ENCODE measurements at regions not wholly inside any gene's neighbourhood (a gene's known extent, or its start where the extent isn't known, plus 50 kb on each side); places are given as distances from the start of the nearest gene placed in this dataset.
"Not testable (repeated sequence)": the region's sequence is repeated elsewhere in the genome, so short reads cannot be mapped to it uniquely, and the experiment has no call there.

DNA sequence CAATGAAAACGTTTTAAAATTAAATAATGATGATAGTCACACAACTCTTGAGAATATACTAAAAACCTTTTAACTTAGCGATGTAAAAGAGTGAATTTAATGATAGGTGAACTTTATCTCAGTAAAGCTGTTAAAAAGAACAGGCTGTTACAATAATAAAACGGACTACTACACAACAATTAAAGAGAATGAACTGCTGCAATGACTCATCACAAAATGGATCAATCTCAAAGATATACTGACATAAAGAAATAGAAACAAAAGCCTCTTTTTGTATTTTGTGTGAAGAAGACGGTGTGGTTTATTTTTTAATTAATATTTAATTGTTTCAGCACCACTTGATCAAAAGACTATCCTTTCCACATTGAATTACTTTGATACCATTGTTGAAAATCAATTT, 352.4 kb upstream of the GJE1 start:
- no peak for DNase-seq (ENCODE audit: low spot score)

- no peak for DNase-seq (ENCODE audit: low spot score)
These were observed 368.3 kb upstream of the GJE1 start for GRCh38 chr6:141764388-141764787.

DNA sequence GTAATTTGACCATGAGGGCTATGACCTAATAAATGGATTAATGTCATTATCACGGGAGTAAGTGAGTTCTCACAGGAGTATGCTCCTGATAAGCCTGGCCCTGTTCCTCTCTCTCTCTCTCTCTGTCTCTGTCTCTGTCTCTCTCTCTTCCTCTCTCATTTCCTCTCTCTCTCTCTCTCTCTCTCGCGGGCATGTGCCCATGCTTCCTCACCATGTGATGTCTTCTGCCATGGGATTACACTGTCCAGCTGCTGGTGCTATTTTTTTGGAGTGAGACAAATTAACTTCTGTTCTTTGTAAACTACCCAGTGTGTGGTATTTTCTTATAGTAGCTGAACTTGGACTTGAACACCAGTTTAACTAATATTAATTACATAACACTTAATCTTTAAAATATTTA, 374.3 kb upstream of the GJE1 start:
- DNase-seq (ENCODE audit: low spot score) = no peak

GRCh38 chr6:141753180-141753579, 379.5 kb upstream of the GJE1 start:
- DNase-seq (ENCODE audit: low spot score) = no peak

- DNase-seq (ENCODE audit: low spot score) = no peak
These were observed 380.0 kb upstream of the GJE1 start for GRCh38 chr6:141752677-141753076.

DNA sequence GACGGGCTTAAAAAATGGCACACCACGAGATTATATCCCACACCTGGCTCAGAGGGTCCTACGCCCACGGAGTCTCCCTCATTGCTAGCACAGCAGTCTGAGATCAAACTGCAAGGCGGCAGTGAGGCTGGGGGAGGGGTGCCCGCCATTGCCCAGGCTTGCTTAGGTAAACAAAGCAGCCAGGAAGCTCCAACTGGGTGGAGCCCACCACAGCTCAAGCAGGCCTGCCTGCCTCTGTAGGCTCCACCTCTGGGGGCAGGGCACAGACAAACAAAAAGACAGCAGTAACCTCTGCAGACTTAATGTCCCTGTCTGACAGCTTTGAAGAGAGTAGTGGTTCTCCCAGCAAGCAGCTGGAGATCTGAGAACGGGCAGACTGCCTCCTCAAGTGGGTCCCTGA, 386.4 kb upstream of the GJE1 start:
- not testable (repeated sequence) for DNase-seq (ENCODE audit: low spot score)

- no peak for DNase-seq (ENCODE audit: low spot score)
These were observed 387.8 kb upstream of the GJE1 start for GRCh38 chr6:141744971-141745370.

- DNase-seq (ENCODE audit: low spot score) = no peak
These were observed 388.4 kb upstream of the GJE1 start for GRCh38 chr6:141744194-141744925.

DNA sequence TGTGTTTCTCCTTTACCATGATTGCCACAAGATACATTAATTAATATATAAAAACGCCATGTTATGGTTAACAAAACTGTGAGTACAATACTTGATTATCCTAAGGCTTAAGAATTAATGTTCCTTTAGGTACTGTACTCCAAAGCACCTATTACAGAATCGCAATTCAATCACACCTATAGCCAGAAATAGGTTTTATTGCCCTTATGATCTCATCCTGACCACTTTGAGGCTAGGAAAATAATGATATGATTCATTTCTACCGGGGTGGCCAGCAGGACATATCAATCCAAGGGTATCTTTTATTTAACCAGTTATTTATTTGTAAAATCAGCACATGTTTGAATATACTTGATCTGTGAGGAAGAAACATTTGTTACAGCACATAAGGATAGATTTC, 396.6 kb upstream of the GJE1 start:
- no peak for DNase-seq (ENCODE audit: low spot score)

DNA sequence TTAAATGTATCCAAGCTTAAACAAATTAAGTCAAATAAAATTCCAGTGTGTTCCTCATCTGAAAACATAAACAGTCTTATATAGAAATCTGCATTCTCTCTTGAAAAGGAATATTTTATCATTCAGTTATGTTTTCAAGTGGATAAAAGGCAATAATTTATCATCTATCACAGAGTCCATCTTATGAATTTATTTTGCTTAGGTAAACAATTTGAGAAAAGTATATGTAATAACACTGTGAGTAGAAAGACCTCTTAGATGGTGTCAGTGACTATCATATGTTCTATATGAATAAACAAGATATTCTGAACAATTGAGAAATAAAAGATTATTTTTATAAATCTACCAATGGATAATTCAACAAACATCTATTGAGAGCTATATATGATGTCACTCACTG, 397.6 kb upstream of the GJE1 start:
- no peak for DNase-seq (ENCODE audit: low spot score)

- no peak for DNase-seq (ENCODE audit: low spot score)
These were observed 398.5 kb upstream of the GJE1 start for GRCh38 chr6:141734071-141734840.

- DNase-seq (ENCODE audit: low spot score) = no peak
These were observed 403.6 kb upstream of the GJE1 start for GRCh38 chr6:141729146-141729545.

GRCh38 chr6:141728330-141728729, 404.4 kb upstream of the GJE1 start:
- no peak for DNase-seq (ENCODE audit: low spot score)

DNA sequence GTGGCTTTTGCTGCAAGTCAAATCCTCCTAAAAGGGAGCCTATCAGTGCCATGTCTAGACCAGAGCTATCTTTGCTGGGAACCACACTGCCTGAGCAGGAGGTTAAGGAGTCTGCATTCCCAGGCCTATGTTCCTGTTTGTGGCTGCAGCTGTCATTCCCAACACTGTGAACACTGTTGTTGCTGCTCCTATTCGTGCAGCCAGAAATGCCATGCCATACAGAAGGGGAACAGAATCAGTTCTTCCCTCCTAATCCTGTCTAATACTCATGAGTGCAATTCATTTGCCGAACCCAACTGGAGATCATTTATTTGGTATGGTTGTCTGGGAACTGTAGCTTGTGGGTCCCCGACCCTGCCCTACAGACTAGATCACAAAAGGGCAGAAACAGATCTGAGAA, 406.5 kb upstream of the GJE1 start:
- no peak for DNase-seq (ENCODE audit: low spot score)

DNA sequence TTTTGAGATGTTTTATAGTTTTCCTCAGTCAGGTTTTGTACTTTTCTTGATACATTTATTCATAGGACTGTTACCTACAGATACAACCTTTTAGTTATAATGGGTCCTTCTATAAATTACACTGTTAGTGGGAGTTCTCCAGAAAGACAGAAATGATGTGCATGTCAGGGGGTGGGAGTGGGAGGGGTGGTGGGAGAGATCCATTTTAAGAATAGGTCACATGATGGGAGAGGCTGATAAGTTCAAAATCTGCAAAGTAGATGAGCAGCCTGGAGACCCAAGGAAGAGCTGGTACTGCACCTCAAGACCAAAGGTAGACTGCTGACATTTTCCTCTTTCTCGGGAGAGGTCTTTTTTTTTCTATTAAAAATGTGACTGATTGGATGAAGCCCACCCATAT, 408.0 kb upstream of the GJE1 start:
- no peak for DNase-seq (ENCODE audit: low spot score)

DNA sequence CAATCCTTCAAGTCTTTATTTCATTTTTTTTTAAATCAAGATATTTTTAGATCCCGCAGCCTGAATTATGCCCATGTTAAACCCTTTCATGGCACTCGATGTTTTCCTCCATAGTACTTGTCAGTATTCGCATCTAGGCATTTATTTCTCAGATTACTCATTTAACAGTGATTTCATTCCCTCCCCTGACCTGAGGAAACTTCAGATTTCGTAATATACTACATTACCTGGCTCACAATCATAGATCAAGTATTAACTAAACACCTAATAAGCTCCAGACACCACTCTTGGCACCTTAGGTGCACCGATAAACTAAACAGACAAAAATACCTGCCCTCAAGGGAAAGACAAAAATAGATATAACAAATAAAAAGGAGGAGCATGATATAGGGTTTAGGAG, 413.2 kb upstream of the GJE1 start:
- DNase-seq (ENCODE audit: low spot score) = no peak

GRCh38 chr6:141705431-141705830, 427.3 kb upstream of the GJE1 start:
- no peak for DNase-seq (ENCODE audit: low spot score)

DNA sequence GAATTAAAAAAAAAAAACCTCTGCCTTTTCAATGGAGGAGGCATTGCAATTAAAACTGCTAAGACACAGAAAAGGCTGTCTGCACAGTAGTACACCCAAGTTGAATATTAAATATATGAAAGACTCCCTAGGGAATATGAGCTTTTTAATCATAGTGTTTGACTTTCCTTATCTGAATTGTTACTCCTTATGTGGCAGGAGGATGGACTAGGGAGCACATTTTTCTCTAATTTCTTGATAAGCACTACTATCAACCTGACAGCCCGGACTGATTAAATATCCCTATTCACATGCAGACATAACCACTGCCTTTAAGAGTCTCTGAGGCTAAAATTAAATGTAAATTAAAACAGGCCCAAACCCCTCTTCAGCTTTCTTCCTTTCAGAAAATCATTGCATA, 428.6 kb upstream of the GJE1 start:
- DNase-seq (ENCODE audit: low spot score) = no peak

- no peak for DNase-seq (ENCODE audit: low spot score)
These were observed 431.0 kb upstream of the GJE1 start for GRCh38 chr6:141701732-141702131.

- DNase-seq (ENCODE audit: low spot score) = no peak
These were observed 431.9 kb upstream of the GJE1 start for GRCh38 chr6:141700819-141701218.

- no peak for DNase-seq (ENCODE audit: low spot score)
These were observed 443.8 kb upstream of the GJE1 start for GRCh38 chr6:141688916-141689315.

DNA sequence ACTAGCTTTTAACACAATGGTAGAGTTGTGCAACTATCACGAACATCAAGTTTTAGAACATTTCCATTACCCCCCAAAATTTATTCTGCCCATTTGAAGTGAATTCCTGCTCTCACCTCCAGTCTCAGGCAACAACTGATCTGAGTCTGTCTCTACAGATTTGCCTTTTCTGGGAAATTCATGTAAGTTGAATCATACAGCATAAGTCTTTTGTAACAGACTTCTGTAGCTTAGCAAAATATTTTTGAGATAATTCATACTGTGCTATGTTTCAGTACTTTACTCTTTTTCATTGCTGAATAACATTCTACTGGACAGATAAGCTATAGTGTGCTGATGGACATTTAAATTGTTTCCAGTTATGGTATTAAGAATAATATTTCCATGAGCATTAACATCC, 447.3 kb upstream of the GJE1 start:
- no peak for DNase-seq (ENCODE audit: low spot score)

DNA sequence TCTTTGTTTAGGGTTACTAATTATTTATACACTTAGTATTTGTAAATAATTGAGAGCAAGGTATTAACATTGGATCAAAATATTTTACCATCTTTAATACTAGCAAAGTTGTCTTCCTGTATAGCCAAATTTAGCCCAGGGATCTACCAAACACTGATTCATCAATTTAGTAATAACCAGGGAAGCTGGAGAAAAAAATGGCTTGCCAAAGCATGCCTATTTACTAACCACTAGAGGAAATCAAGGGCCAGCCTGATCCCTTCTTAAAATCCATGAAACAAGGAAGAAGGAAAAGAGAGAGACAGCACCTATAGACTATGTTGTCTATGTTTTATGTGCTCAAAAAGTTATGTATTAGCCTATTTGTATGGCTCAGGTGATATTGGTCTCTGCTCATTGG, 450.3 kb upstream of the GJE1 start:
- no peak for DNase-seq (ENCODE audit: low spot score)
